ENCODE measurements at regions not wholly inside any gene's neighbourhood (a gene's known extent, or its start where the extent isn't known, plus 50 kb on each side); places are given as distances from the start of the nearest gene placed in this dataset.

DNA sequence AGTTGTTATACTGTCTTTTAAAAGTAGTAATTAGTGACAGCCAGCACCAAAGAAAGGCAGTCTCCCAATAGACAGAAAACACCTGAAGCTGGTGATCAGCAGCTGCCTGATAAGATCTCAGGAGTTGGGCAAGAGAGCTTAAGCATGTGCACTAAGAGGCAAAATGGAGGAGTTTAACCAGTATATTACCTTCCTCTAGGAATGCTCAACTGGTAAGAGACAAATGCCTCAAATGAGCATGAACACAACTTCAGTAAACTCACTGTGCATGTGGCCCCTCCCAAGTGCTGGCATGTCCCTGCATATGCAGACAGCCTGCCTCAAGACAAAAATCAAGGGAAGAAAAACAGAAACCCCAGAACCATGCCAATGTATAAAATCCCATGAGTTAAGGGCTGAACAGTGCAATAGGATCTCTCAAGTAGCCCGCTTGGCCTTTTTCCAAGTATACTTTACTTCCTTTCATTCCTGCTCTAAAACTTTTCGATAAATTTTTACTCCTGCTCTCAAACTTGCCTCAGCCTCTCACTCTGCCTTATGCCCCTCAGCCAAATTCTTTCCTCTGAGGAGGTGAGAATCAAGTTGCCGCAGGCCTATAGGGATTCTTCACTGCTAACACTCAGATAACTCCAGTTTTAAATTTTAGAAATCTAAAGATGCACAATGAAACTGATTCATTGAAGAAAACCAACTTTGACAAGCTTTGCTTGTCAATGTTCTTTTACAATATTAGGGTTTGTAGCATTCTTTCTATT lies 724.8 kb upstream of the RIOK2 start:
- Histone ChIP-seq H2AFZ (ENCODE audit: low read depth, low read length) (no peak overlapping the region), H3K9me3 (ENCODE audit: low read length) (peaks cover 7% of the 10 kb centered on the region), H3F3A (ENCODE audit: insufficient read depth, low read length, poor library complexity, severe bottlenecking) (no peaks in the 10 kb centered on the region), H3K4me2 (ENCODE audit: low read length) (no peak overlapping the region), H3K9me2 (ENCODE audit: insufficient read depth, low read length) (no peaks in the 10 kb centered on the region), H3K9ac (ENCODE audit: low read length) (no peak overlapping the region), H3K4me3 (ENCODE audit: low read length) (no peak overlapping the region), H4K20me1 (ENCODE audit: insufficient read depth) (no peaks in the 10 kb centered on the region), H3K36me3 (ENCODE audit: insufficient read depth, low read length) (no peaks in the 10 kb centered on the region), H3K79me2 (replicated peaks; ENCODE audit: insufficient read depth, low read length) (no peaks in the 10 kb centered on the region), H3K27me3 (ENCODE audit: insufficient read depth, low read depth, low read length) (no peaks in the 10 kb centered on the region), H3K27ac (ENCODE audit: low read length) (no peak overlapping the region)
- TF ChIP-seq RAD21 (conservative IDR thresholded peaks at IDR 0.05) (no peak), MXI1 (conservative IDR thresholded peaks at IDR 0.05; ENCODE audit: poor library complexity, severe bottlenecking) (no peak)
- TF ChIP-seq, protein P1, sequence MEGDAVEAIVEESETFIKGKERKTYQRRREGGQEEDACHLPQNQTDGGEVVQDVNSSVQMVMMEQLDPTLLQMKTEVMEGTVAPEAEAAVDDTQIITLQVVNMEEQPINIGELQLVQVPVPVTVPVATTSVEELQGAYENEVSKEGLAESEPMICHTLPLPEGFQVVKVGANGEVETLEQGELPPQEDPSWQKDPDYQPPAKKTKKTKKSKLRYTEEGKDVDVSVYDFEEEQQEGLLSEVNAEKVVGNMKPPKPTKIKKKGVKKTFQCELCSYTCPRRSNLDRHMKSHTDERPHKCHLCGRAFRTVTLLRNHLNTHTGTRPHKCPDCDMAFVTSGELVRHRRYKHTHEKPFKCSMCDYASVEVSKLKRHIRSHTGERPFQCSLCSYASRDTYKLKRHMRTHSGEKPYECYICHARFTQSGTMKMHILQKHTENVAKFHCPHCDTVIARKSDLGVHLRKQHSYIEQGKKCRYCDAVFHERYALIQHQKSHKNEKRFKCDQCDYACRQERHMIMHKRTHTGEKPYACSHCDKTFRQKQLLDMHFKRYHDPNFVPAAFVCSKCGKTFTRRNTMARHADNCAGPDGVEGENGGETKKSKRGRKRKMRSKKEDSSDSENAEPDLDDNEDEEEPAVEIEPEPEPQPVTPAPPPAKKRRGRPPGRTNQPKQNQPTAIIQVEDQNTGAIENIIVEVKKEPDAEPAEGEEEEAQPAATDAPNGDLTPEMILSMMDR (IDR thresholded peaks at IDR 0.05; ENCODE audit: poor library complexity, severe bottlenecking), result no peak

GRCh38 chr5:97909541-97909940 lies 726.5 kb upstream of the RIOK2 start:
- Histone ChIP-seq H3K27me3 (ENCODE audit: insufficient read depth, low read depth, low read length) (no peaks in the 10 kb centered on the region), H3K36me3 (ENCODE audit: insufficient read depth, low read length) (no peaks in the 10 kb centered on the region), H3K9me2 (ENCODE audit: insufficient read depth, low read length) (no peaks in the 10 kb centered on the region), H3K4me3 (ENCODE audit: low read length) (no peak overlapping the region), H3K9ac (ENCODE audit: low read length) (no peak overlapping the region), H3K4me2 (ENCODE audit: low read length) (no peak overlapping the region), H3K9me3 (ENCODE audit: low read length) (peaks cover 5% of the 10 kb centered on the region), H4K20me1 (ENCODE audit: insufficient read depth) (no peaks in the 10 kb centered on the region), H3K79me2 (replicated peaks; ENCODE audit: insufficient read depth, low read length) (no peaks in the 10 kb centered on the region), H3K27ac (ENCODE audit: low read length) (no peak overlapping the region), H3F3A (ENCODE audit: insufficient read depth, low read length, poor library complexity, severe bottlenecking) (no peaks in the 10 kb centered on the region), H2AFZ (ENCODE audit: low read depth, low read length) (no peak overlapping the region)
- no peak for TF ChIP-seq EZH2 (IDR thresholded peaks at IDR 0.05; ENCODE audit: borderline replicate concordance, insufficient read depth, low read length, poor library complexity, severe bottlenecking)
- no peak for TF ChIP-seq TAF1 (IDR thresholded peaks at IDR 0.05; ENCODE audit: low read depth)
- no peak for TF ChIP-seq EP300 (conservative IDR thresholded peaks at IDR 0.05; ENCODE audit: poor library complexity, severe bottlenecking)
- TF ChIP-seq POLR2AphosphoS5 (IDR thresholded peaks at IDR 0.05), result no peak
- no peak for TF ChIP-seq MXI1 (conservative IDR thresholded peaks at IDR 0.05; ENCODE audit: poor library complexity, severe bottlenecking)
- no peak for TF ChIP-seq REST (IDR thresholded peaks at IDR 0.05; ENCODE audit: borderline replicate concordance)
- no peak for TF ChIP-seq SMC3 (conservative IDR thresholded peaks at IDR 0.05; ENCODE audit: poor library complexity)
- TF ChIP-seq RAD21 (conservative IDR thresholded peaks at IDR 0.05), result no peak
- TF ChIP-seq, protein P1 (IDR thresholded peaks at IDR 0.05; ENCODE audit: poor library complexity, severe bottlenecking), result no peak
